WTC11 (cell line): ENCODE measurements at regions not wholly inside any gene's neighbourhood (a gene's known extent, or its start where the extent isn't known, plus 50 kb on each side); places are given as distances from the start of the nearest gene placed in this dataset.

Experiments used
- ATAC-seq: fragments of 200-7000 bp; cut with Tn5 transposase; 2 replicates; pipeline ENCODE4 v1.10.0; 2021; ENCODE audit warnings: mild to moderate bottlenecking, moderate library complexity
- CTCF ChIA-PET: fragments of 300-600 bp; sonication (Branson Sonifier 250); formaldehyde crosslinking; loops from one replicate; lab custom pipeline; 2021; ENCODE audit warnings: antibody characterized with exemption; lab: Charles Lee
- POLR2A ChIA-PET: fragments of 350-600 bp; sonication (Branson Sonifier 250); formaldehyde crosslinking; loops from one replicate; lab custom pipeline; 2021; ENCODE audit warnings: antibody characterized with exemption; lab: Charles Lee
- DNase-seq: peaks from one replicate; pipeline ENCODE4 v3.0.0; 2021; ENCODE audit warnings: low spot score
- H3K27ac Mint-ChIP-seq: 2 replicates; pipeline ENCODE4 v1.8.0; 2021; ENCODE audit warnings: mixed read lengths
- H3K27me3 Mint-ChIP-seq: 2 replicates; pipeline ENCODE4 v1.8.0; 2021; ENCODE audit warnings: low read depth, mild to moderate bottlenecking, moderate library complexity, mixed read lengths
- H3K36me3 Mint-ChIP-seq: 2 replicates; pipeline ENCODE4 v1.8.0; 2021; ENCODE audit warnings: mixed read lengths
- H3K4me1 Mint-ChIP-seq: 2 replicates; pipeline ENCODE4 v1.8.0; 2022; ENCODE audit warnings: mixed read lengths
- H3K4me3 Mint-ChIP-seq: 2 replicates; pipeline ENCODE4 v1.8.0; 2021; ENCODE audit warnings: mild to moderate bottlenecking, moderate library complexity, mixed read lengths
- H3K9me3 Mint-ChIP-seq: 2 replicates; pipeline ENCODE4 v1.8.0; 2021; ENCODE audit warnings: mixed read lengths
- GRHL2 ChIP-seq: fragments of 250-450 bp; sonication (Bioruptor Pico); IDR thresholded peaks from 2 replicates; pipeline ENCODE4 v1.8.0; 2022; ENCODE audit warnings: mild to moderate bottlenecking, moderate library complexity; ENCODE audit not compliant: insufficient replicate concordance, severe bottlenecking
- GTF2I ChIP-seq: fragments of 250-450 bp; sonication (Bioruptor Pico); conservative IDR thresholded peaks from 2 replicates; pipeline ENCODE4 v1.4.0; 2021; ENCODE audit warnings: mild to moderate bottlenecking
- JAZF1 ChIP-seq: fragments of 250-450 bp; sonication (Bioruptor Pico); IDR thresholded peaks from 2 replicates; pipeline ENCODE4 v1.9.0; 2021; ENCODE audit warnings: moderate library complexity, mild to moderate bottlenecking, inconsistent platforms
- KAT7 ChIP-seq: sonication (generic); formaldehyde crosslinking; IDR thresholded peaks from 2 replicates; pipeline ENCODE4 v1.8.1; 2023; ENCODE audit warnings: missing genetic modification reagents, mild to moderate bottlenecking, borderline replicate concordance
- MXD4 ChIP-seq: fragments of 250-450 bp; sonication (Bioruptor Pico); IDR thresholded peaks from 2 replicates; pipeline ENCODE4 v1.8.0; 2021; ENCODE audit warnings: mild to moderate bottlenecking, moderate library complexity, borderline replicate concordance
- NFATC4 ChIP-seq: fragments of 250-450 bp; sonication (Bioruptor Pico); IDR thresholded peaks from 2 replicates; pipeline ENCODE4 v1.9.0; 2021; ENCODE audit warnings: mild to moderate bottlenecking
- NR1H2 ChIP-seq: sonication (generic); formaldehyde crosslinking; IDR thresholded peaks from 2 replicates; pipeline ENCODE4 v1.9.0; 2021; ENCODE audit warnings: mild to moderate bottlenecking, moderate library complexity, missing genetic modification reagents
- PRRX2 ChIP-seq: fragments of 250-450 bp; sonication (Bioruptor Pico); IDR thresholded peaks from 2 replicates; pipeline ENCODE4 v1.8.0; 2021; ENCODE audit warnings: mild to moderate bottlenecking
- RORB ChIP-seq: fragments of 250-450 bp; sonication (Bioruptor Pico); IDR thresholded peaks from 2 replicates; pipeline ENCODE4 v1.9.0; 2021; ENCODE audit warnings: mild to moderate bottlenecking
- SOX15 ChIP-seq: fragments of 250-450 bp; sonication (Bioruptor Pico); IDR thresholded peaks from 2 replicates; pipeline ENCODE4 v1.9.0; 2021; ENCODE audit warnings: mild to moderate bottlenecking
- TEAD1 ChIP-seq: sonication (generic); formaldehyde crosslinking; IDR thresholded peaks from 2 replicates; pipeline ENCODE4 v1.8.0; 2022; ENCODE audit warnings: mild to moderate bottlenecking, missing genetic modification reagents
- TEAD4 ChIP-seq: sonication (generic); formaldehyde crosslinking; IDR thresholded peaks from 2 replicates; pipeline ENCODE4 v1.8.0; 2022; ENCODE audit warnings: mild to moderate bottlenecking, missing genetic modification reagents
- TF ChIP-seq, protein P1 (sequence below): sonication (generic); formaldehyde crosslinking; IDR thresholded peaks from 2 replicates; pipeline ENCODE4 v1.8.0; 2022; ENCODE audit warnings: missing genetic modification reagents
- TF ChIP-seq, protein P2 (sequence below): sonication (generic); formaldehyde crosslinking; conservative IDR thresholded peaks from 2 replicates; pipeline ENCODE4 v1.8.1; 2022; ENCODE audit warnings: mild to moderate bottlenecking, missing genetic modification reagents
- TF ChIP-seq, protein P3 (sequence below): fragments of 250-450 bp; sonication (Bioruptor Pico); IDR thresholded peaks from 2 replicates; pipeline ENCODE4 v1.9.0; 2021; ENCODE audit warnings: mild to moderate bottlenecking
- TF ChIP-seq, protein P4 (sequence below): fragments of 250-450 bp; sonication (Bioruptor Pico); IDR thresholded peaks from 2 replicates; pipeline ENCODE4 v1.9.0; 2021; ENCODE audit warnings: mild to moderate bottlenecking
- TF ChIP-seq, protein P5 (sequence below): sonication (generic); formaldehyde crosslinking; IDR thresholded peaks from 2 replicates; pipeline ENCODE4 v1.8.1; 2022; ENCODE audit warnings: low read depth, mild to moderate bottlenecking, moderate library complexity, missing genetic modification reagents, borderline replicate concordance
- TF ChIP-seq, protein P6 (sequence below): fragments of 250-450 bp; sonication (Bioruptor Pico); IDR thresholded peaks from 2 replicates; pipeline ENCODE4 v1.9.0; 2021; ENCODE audit warnings: moderate library complexity, mild to moderate bottlenecking, inconsistent platforms, borderline replicate concordance

DNA sequence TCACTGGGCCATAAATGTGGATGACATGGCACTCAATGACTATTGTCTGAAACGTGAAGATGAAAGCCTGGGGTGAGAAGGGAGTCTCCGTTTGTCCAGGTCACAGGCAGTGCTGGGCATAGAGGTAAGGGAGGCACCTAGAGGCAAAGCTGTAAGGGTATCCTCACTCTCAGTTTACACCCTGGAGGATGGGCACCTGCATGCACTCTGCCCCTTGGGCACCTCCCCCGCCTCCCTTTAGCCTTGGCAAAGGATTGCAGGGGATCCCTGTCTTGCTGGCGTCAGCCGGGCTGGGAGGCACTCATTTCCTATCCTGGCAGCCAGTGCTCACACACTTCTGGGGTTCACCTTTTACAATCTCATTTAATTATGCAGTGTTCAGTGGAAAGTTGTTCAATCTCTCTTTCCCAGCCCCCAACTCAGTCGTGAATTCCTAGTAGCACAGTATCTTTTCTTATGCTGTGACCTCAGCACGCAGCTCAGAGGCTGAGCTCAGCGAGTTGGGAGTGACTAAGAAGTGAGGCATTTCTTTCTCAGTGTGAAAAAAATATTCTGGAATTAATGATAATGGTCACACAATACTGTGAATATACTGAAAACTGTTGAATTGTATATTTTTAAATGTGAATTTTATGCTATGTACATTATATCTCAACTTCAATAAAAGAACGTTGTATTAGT lies 866.6 kb downstream of the BRD1 start (continued):
- TF ChIP-seq, protein P1, sequence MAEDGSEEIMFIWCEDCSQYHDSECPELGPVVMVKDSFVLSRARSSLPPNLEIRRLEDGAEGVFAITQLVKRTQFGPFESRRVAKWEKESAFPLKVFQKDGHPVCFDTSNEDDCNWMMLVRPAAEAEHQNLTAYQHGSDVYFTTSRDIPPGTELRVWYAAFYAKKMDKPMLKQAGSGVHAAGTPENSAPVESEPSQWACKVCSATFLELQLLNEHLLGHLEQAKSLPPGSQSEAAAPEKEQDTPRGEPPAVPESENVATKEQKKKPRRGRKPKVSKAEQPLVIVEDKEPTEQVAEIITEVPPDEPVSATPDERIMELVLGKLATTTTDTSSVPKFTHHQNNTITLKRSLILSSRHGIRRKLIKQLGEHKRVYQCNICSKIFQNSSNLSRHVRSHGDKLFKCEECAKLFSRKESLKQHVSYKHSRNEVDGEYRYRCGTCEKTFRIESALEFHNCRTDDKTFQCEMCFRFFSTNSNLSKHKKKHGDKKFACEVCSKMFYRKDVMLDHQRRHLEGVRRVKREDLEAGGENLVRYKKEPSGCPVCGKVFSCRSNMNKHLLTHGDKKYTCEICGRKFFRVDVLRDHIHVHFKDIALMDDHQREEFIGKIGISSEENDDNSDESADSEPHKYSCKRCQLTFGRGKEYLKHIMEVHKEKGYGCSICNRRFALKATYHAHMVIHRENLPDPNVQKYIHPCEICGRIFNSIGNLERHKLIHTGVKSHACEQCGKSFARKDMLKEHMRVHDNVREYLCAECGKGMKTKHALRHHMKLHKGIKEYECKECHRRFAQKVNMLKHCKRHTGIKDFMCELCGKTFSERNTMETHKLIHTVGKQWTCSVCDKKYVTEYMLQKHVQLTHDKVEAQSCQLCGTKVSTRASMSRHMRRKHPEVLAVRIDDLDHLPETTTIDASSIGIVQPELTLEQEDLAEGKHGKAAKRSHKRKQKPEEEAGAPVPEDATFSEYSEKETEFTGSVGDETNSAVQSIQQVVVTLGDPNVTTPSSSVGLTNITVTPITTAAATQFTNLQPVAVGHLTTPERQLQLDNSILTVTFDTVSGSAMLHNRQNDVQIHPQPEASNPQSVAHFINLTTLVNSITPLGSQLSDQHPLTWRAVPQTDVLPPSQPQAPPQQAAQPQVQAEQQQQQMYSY (CRISPR knock-in tag), result no peak
- TF ChIP-seq MXD4, result no peak
- no peak for TF ChIP-seq PRRX2
- no peak for TF ChIP-seq GTF2I (CRISPR knock-in tag)

DNA sequence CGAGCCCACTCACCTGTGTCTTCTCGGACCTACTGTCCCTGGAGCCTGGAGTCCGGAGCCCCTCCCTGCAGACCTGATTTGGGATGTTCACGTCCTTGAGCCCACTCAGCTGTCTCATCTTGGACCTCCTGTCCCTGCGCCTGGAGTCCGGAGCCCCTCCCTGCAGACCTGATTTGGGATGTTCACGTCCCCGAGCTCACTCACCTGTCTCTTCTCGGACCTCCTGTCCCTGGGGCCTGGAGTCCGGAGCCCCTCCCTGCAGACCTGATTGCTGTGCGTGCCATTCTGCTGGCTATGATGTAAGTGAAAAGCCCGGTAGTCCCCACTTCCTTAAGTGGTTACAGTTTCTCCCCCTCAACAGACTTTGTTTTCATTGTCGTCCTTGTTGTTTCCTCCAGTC lies 867.1 kb downstream of the BRD1 start:
- no peak for DNase-seq
- CTCF ChIA-PET, result no interaction called here

More for the DNA sequence above, 867.1 kb downstream of the BRD1 start:
- H3K9me3 Mint-ChIP-seq, result peaks cover 22% of the 10 kb centered on the region
- POLR2A ChIA-PET, result no interaction called here
- H3K27me3 Mint-ChIP-seq, result no peaks in the 10 kb centered on the region
- H3K4me3 Mint-ChIP-seq, result no peak overlapping the region
- peaks cover 23% of the 10 kb centered on the region for H3K4me1 Mint-ChIP-seq
- no peaks in the 10 kb centered on the region for H3K36me3 Mint-ChIP-seq
- H3K27ac Mint-ChIP-seq, result no peak overlapping the region
- no peak for ATAC-seq
- TF ChIP-seq TEAD1 (no peak), RORB (CRISPR knock-in tag) (no peak), GTF2I (CRISPR knock-in tag) (no peak), SOX15 (CRISPR knock-in tag) (no peak), KAT7 (CRISPR knock-in tag) (no peak), GRHL2 (CRISPR knock-in tag) (no peak), TEAD4 (CRISPR knock-in tag) (no peak), JAZF1 (CRISPR knock-in tag) (no peak), NFATC4 (CRISPR knock-in tag) (no peak), MXD4 (no peak), NR1H2 (CRISPR knock-in tag) (no peak)
- TF ChIP-seq, protein P2, sequence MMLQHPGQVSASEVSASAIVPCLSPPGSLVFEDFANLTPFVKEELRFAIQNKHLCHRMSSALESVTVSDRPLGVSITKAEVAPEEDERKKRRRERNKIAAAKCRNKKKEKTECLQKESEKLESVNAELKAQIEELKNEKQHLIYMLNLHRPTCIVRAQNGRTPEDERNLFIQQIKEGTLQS, result no peak
- TF ChIP-seq, protein P3, sequence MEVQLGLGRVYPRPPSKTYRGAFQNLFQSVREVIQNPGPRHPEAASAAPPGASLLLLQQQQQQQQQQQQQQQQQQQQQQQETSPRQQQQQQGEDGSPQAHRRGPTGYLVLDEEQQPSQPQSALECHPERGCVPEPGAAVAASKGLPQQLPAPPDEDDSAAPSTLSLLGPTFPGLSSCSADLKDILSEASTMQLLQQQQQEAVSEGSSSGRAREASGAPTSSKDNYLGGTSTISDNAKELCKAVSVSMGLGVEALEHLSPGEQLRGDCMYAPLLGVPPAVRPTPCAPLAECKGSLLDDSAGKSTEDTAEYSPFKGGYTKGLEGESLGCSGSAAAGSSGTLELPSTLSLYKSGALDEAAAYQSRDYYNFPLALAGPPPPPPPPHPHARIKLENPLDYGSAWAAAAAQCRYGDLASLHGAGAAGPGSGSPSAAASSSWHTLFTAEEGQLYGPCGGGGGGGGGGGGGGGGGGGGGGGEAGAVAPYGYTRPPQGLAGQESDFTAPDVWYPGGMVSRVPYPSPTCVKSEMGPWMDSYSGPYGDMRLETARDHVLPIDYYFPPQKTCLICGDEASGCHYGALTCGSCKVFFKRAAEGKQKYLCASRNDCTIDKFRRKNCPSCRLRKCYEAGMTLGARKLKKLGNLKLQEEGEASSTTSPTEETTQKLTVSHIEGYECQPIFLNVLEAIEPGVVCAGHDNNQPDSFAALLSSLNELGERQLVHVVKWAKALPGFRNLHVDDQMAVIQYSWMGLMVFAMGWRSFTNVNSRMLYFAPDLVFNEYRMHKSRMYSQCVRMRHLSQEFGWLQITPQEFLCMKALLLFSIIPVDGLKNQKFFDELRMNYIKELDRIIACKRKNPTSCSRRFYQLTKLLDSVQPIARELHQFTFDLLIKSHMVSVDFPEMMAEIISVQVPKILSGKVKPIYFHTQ (CRISPR knock-in tag), result no peak
- TF ChIP-seq, protein P4, sequence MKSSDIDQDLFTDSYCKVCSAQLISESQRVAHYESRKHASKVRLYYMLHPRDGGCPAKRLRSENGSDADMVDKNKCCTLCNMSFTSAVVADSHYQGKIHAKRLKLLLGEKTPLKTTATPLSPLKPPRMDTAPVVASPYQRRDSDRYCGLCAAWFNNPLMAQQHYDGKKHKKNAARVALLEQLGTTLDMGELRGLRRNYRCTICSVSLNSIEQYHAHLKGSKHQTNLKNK, result no peak
- TF ChIP-seq, protein P5, sequence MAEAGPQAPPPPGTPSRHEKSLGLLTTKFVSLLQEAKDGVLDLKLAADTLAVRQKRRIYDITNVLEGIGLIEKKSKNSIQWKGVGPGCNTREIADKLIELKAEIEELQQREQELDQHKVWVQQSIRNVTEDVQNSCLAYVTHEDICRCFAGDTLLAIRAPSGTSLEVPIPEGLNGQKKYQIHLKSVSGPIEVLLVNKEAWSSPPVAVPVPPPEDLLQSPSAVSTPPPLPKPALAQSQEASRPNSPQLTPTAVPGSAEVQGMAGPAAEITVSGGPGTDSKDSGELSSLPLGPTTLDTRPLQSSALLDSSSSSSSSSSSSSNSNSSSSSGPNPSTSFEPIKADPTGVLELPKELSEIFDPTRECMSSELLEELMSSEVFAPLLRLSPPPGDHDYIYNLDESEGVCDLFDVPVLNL, result no peak
- TF ChIP-seq, protein P6, sequence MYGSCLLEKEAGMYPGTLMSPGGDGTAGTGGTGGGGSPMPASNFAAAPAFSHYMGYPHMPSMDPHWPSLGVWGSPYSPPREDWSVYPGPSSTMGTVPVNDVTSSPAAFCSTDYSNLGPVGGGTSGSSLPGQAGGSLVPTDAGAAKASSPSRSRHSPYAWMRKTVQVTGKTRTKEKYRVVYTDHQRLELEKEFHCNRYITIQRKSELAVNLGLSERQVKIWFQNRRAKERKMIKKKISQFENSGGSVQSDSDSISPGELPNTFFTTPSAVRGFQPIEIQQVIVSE, result no peak
